IMR-90 (cell line): ENCODE measurements at regions not wholly inside any gene's neighbourhood (a gene's known extent, or its start where the extent isn't known, plus 50 kb on each side); places are given as distances from the start of the nearest gene placed in this dataset.

ENCODE experiments used
- ATAC-seq: fragments of 200-7000 bp; cut with Tn5 transposase; 2 replicates; pipeline ENCODE4 v1.9.1; 2020; ENCODE audit warnings: low read depth, mild to moderate bottlenecking, moderate library complexity
- BruUV-seq: library from RNA; stranded (reverse); fragments of 400-500 nt; replicated peaks from 2 replicates; lab custom pipeline; 2021; lab: Mats Ljungman, UMichigan
- CTCF ChIA-PET: fragments of 300-600 bp; formaldehyde crosslinking; extraction: SDS; loops from one replicate; lab custom pipeline; 2021; ENCODE audit warnings: antibody characterized with exemption; lab: Yijun Ruan, JAX
- POLR2A ChIA-PET: fragments of 300-600 bp; sonication (Branson Sonifier 250); formaldehyde crosslinking; loops from one replicate; lab custom pipeline; 2022; ENCODE audit warnings: antibody characterized with exemption; ENCODE audit not compliant: unreplicated experiment; lab: Charles Lee
- DNase-seq: peaks from one replicate; pipeline ENCODE4 v3.0.0; 2013
- H2AFZ ChIP-seq: replicated peaks from 2 replicates; pipeline ENCODE3; 2013; ENCODE audit warnings: low read length, mild to moderate bottlenecking; ENCODE audit not compliant: poor library complexity
- H2AK5ac ChIP-seq: 2 replicates; pipeline ENCODE4 v1.6.1; 2013; ENCODE audit warnings: low read depth, low read length, inconsistent platforms
- H2AK9ac ChIP-seq: replicated peaks from 2 replicates; pipeline ENCODE3; 2013; ENCODE audit warnings: mild to moderate bottlenecking, low read depth, low read length, moderate library complexity; ENCODE audit not compliant: poor library complexity
- H2BK120ac ChIP-seq: 2 replicates; pipeline ENCODE4 v1.6.1; 2013; ENCODE audit warnings: low read depth, low read length, inconsistent platforms
- H2BK15ac ChIP-seq: 3 replicates; pipeline ENCODE4 v1.6.1; 2013; ENCODE audit warnings: low read depth, low read length, inconsistent platforms
- H2BK20ac ChIP-seq: 2 replicates; pipeline ENCODE4 v1.6.1; 2013; ENCODE audit warnings: low read depth, mild to moderate bottlenecking, inconsistent platforms, low read length, moderate library complexity
- H2BK5ac ChIP-seq: 2 replicates; pipeline ENCODE4 v1.6.1; 2013; ENCODE audit warnings: mild to moderate bottlenecking, low read depth, low read length, inconsistent platforms; ENCODE audit not compliant: poor library complexity, severe bottlenecking
- H3K14ac ChIP-seq: replicated peaks from 2 replicates; pipeline ENCODE4 v1.6.1; 2013; ENCODE audit warnings: low read depth, low read length, inconsistent platforms
- H3K18ac ChIP-seq: 2 replicates; pipeline ENCODE4 v1.6.1; 2013; ENCODE audit warnings: low read depth, low read length, control low read depth
- H3K23ac ChIP-seq: 2 replicates; pipeline ENCODE4 v1.6.1; 2013; ENCODE audit warnings: low read depth, low read length, inconsistent platforms
- H3K27ac ChIP-seq: 2 replicates; pipeline ENCODE4 v1.5.1; 2013; ENCODE audit warnings: mild to moderate bottlenecking, control low read depth, low read length; ENCODE audit not compliant: insufficient read depth
- H3K27me3 ChIP-seq: 2 replicates; pipeline ENCODE4 v1.6.1; 2013; ENCODE audit warnings: low read length; ENCODE audit not compliant: control insufficient read depth, insufficient read depth
- H3K36me3 ChIP-seq: 2 replicates; pipeline ENCODE4 v1.6.1; 2013; ENCODE audit warnings: low read length, mixed read lengths; ENCODE audit not compliant: control insufficient read depth, insufficient read depth
- H3K4ac ChIP-seq: 2 replicates; pipeline ENCODE4 v1.6.1; 2013; ENCODE audit warnings: low read depth, low read length, inconsistent platforms
- H3K4me1 ChIP-seq: 2 replicates; pipeline ENCODE4 v1.6.1; 2013; ENCODE audit warnings: low read length, mixed read lengths; ENCODE audit not compliant: control insufficient read depth, insufficient read depth
- H3K4me2 ChIP-seq: 2 replicates; pipeline ENCODE4 v1.6.1; 2013; ENCODE audit warnings: low read depth, mild to moderate bottlenecking, control low read depth, low read length, moderate library complexity
- H3K4me3 ChIP-seq: 2 replicates; pipeline ENCODE4 v1.5.1; 2013; ENCODE audit warnings: low read depth, mild to moderate bottlenecking, control low read depth, low read length, moderate library complexity; ENCODE audit not compliant: insufficient read depth
- H3K56ac ChIP-seq: 2 replicates; pipeline ENCODE4 v1.6.1; 2013; ENCODE audit warnings: low read length, inconsistent platforms; ENCODE audit not compliant: insufficient read depth; ENCODE audit errors: extremely low read depth
- H3K79me1 ChIP-seq, 2 experiments: 2 replicates each; pipeline ENCODE4 v1.6.1; 2013; ENCODE audit warnings: low read length in 2 of 2, inconsistent platforms in 1 of 2, low read depth in 1 of 2
- H3K9ac ChIP-seq: 2 replicates; pipeline ENCODE4 v1.6.1; 2013; ENCODE audit warnings: low read depth, low read length, control low read depth
- H3K9me1 ChIP-seq: 2 replicates; pipeline ENCODE4 v1.6.1; 2013; ENCODE audit warnings: low read length, inconsistent platforms; ENCODE audit not compliant: insufficient read depth
- H3K9me3 ChIP-seq: 2 replicates; pipeline ENCODE4 v1.6.1; 2013; ENCODE audit warnings: low read length; ENCODE audit not compliant: control insufficient read depth, insufficient read depth
- H4K20me1 ChIP-seq: 2 replicates; pipeline ENCODE4 v1.6.1; 2013; ENCODE audit warnings: low read length, inconsistent platforms; ENCODE audit not compliant: insufficient read depth
- H4K5ac ChIP-seq: 2 replicates; pipeline ENCODE4 v1.6.1; 2013; ENCODE audit warnings: mild to moderate bottlenecking, low read depth, low read length, control low read depth
- H4K8ac ChIP-seq, 2 experiments: 2 replicates each; pipeline ENCODE4 v1.6.1; 2013; ENCODE audit warnings: low read depth in 2 of 2, low read length in 2 of 2, control low read depth in 1 of 2, inconsistent platforms in 1 of 2
- H4K91ac ChIP-seq: 2 replicates; pipeline ENCODE4 v1.6.1; 2013; ENCODE audit warnings: low read depth, low read length, inconsistent platforms; ENCODE audit not compliant: insufficient read depth
- BHLHE40 ChIP-seq: fragments of 150-350 bp; IDR thresholded peaks from 2 replicates; pipeline ENCODE4 v1.6.1; 2016; ENCODE audit warnings: mild to moderate bottlenecking, low read depth, low read length
- CEBPB ChIP-seq: IDR thresholded peaks from 2 replicates; pipeline ENCODE4 v1.6.1; 2012; ENCODE audit warnings: low read depth, low read length, improper control_type of control experiment
- CHD1 ChIP-seq: IDR thresholded peaks from 2 replicates; pipeline ENCODE4 v1.6.1; 2012; ENCODE audit warnings: low read depth, low read length, improper control_type of control experiment
- CTCF ChIP-seq: conservative IDR thresholded peaks from 2 replicates; pipeline ENCODE4 v1.5.1; 2012; ENCODE audit warnings: mild to moderate bottlenecking, low read depth, low read length, improper control_type of control experiment
- ELK1 ChIP-seq: fragments of 150-350 bp; IDR thresholded peaks from 2 replicates; pipeline ENCODE4 v1.6.1; 2016; ENCODE audit warnings: low read depth, mild to moderate bottlenecking, low read length, moderate library complexity, borderline replicate concordance
- FOS ChIP-seq: fragments of 150-350 bp; IDR thresholded peaks from 2 replicates; pipeline ENCODE4 v1.6.1; 2016; ENCODE audit warnings: low read depth, low read length
- MAFK ChIP-seq: IDR thresholded peaks from 2 replicates; pipeline ENCODE4 v1.6.1; 2012; ENCODE audit warnings: low read depth, low read length, improper control_type of control experiment
- MAZ ChIP-seq: IDR thresholded peaks from 2 replicates; pipeline ENCODE4 v1.6.1; 2012; ENCODE audit warnings: low read depth, mild to moderate bottlenecking, low read length, improper control_type of control experiment, moderate library complexity, borderline replicate concordance
- MXI1 ChIP-seq: IDR thresholded peaks from 2 replicates; pipeline ENCODE4 v1.6.1; 2012; ENCODE audit warnings: low read depth, mild to moderate bottlenecking, low read length, moderate library complexity, borderline replicate concordance
- NFE2L2 ChIP-seq: fragments of 150-350 bp; IDR thresholded peaks from 2 replicates; pipeline ENCODE4 v1.6.1; 2016; ENCODE audit warnings: low read depth, mild to moderate bottlenecking, low read length
- POLR2A ChIP-seq: IDR thresholded peaks from 2 replicates; pipeline ENCODE4 v1.6.1; 2012; ENCODE audit warnings: mild to moderate bottlenecking, low read depth, low read length
- RAD21 ChIP-seq: IDR thresholded peaks from 2 replicates; pipeline ENCODE4 v1.6.1; 2012; ENCODE audit warnings: low read length, improper control_type of control experiment
- RCOR1 ChIP-seq: IDR thresholded peaks from 2 replicates; pipeline ENCODE4 v1.6.1; 2012; ENCODE audit warnings: mild to moderate bottlenecking, low read length, improper control_type of control experiment; ENCODE audit not compliant: insufficient replicate concordance
- RFX5 ChIP-seq: IDR thresholded peaks from 2 replicates; pipeline ENCODE4 v1.8.0; 2012; ENCODE audit warnings: low read depth, mild to moderate bottlenecking, low read length, moderate library complexity
- SMC3 ChIP-seq: fragments of 150-350 bp; IDR thresholded peaks from 2 replicates; pipeline ENCODE4 v1.6.1; 2016; ENCODE audit warnings: low read depth, mild to moderate bottlenecking, antibody characterized with exemption, low read length, moderate library complexity
- USF2 ChIP-seq: fragments of 150-350 bp; IDR thresholded peaks from 2 replicates; pipeline ENCODE4 v1.6.1; 2017; ENCODE audit warnings: mild to moderate bottlenecking, antibody characterized with exemption, low read length, low read depth
- WGBS, 2 experiments: methylation state at CpG; one replicate each; pipeline versions ENCODE4 v1.1.5 to v1.1.7; 2013; ENCODE audit warnings: missing lambda C conversion rate in 2 of 2; ENCODE audit not compliant: insufficient read length in 1 of 2; ENCODE audit errors: extremely low coverage in 2 of 2; 5-methylcytosine and 5-hydroxymethylcytosine counted together
- dilution Hi-C: fragments of 300-500 bp; cut with HindIII; formaldehyde crosslinking; loops from one replicate; pipeline ENCODE4 v1.14.3; 2018; ENCODE audit warnings: low sequenced_read_pairs; ENCODE audit not compliant: unreplicated experiment
- in situ Hi-C: fragments of 300-500 bp; cut with MboI; formaldehyde crosslinking; loops from 3 replicates; pipeline ENCODE4 v1.14.3; 2019; ENCODE audit warnings: low sequenced_read_pairs, inconsistent platforms, mixed read lengths
- intact Hi-C: fragments of 100-400 bp; cut with micrococcal nuclease; formaldehyde crosslinking; loops from 2 replicates; pipeline ENCODE4 v1.10.0; 2022

- Histone ChIP-seq H4K8ac (peak overlapping the region in 1 of 2 experiments; percentile 42; a peak in 2 of 4 replicates), H2AK9ac (no peak overlapping the region), H4K20me1 (no peaks in the 10 kb centered on the region), H2AK5ac (peak overlapping the region; percentile 78; the same call in 1 of the 2 replicates), H2BK120ac (peak overlapping the region; percentile 84), H4K5ac (0 out of 2 replicates have a peak overlapping the region, but pooled peaks have one; percentile 34), H2BK15ac (peak overlapping the region; percentile 55; the same call in 2 of the 3 replicates), H3K9me1 (no peaks in the 10 kb centered on the region; the same call in 1 of the 2 replicates), H4K91ac (peak overlapping the region; percentile 61), H2AFZ (no peak overlapping the region), H3K23ac (no peak overlapping the region; the same call in 1 of the 2 replicates), H3K79me1 (no peaks in the 10 kb centered on the region), H3K56ac (no peak overlapping the region), H2BK20ac (peak overlapping the region; percentile 84), H3K27me3 (peaks cover under 1% of the 10 kb centered on the region; the same call in 1 of the 2 replicates), H3K36me3 (no peaks in the 10 kb centered on the region), H2BK5ac (peak overlapping the region; percentile 26), H3K9me3 (no peaks in the 10 kb centered on the region), H3K14ac (0 out of 2 replicates have a peak overlapping the region, but pooled peaks have one; percentile 36), H3K4me3 (no peak overlapping the region), H3K27ac (peak overlapping the region; percentile 31; the same call in 1 of the 2 replicates), H3K9ac (no peak overlapping the region), H3K4ac (peak overlapping the region; percentile 77; the same call in 1 of the 2 replicates), H3K4me1 (peaks cover 11% of the 10 kb centered on the region; the same call in 1 of the 2 replicates), H3K18ac (peak overlapping the region; percentile 61), H3K4me2 (no peak overlapping the region)
- intact Hi-C loops (no loop called here), dilution Hi-C loops (no loop called here), in situ Hi-C loops (no loop called here)
- ATAC-seq (peak; percentile 8; the same call in 1 of the 2 replicates), DNase-seq (no peak)
- CTCF ChIA-PET = interaction anchor here (1.1 kb wide), 1 partner anchor 11 kb away, joined by 3 read pairs; no protein-coding TSS in a partner anchor
- 88% methylated on average over 4 of the region's 5 CpGs; no CpG with 5 or more reads in 1 of the 2 experiments for WGBS, 2 experiments
- POLR2A ChIA-PET = no interaction called here
- BruUV-seq = no TSS peak
- TF ChIP-seq MAFK (no peak), CTCF (no peak), CHD1 (no peak), ELK1 (no peak), POLR2A (no peak), RCOR1 (no peak), BHLHE40 (no peak), MXI1 (no peak), RFX5 (no peak), NFE2L2 (no peak), MAZ (no peak), RAD21 (no peak), CEBPB (no peak), FOS (no peak), USF2 (no peak), SMC3 (no peak)
These were observed 436.8 kb upstream of the CADM1 start for GRCh38 chr11:115941044-115941443.
